Karpas-422 (cell line): ENCODE measurements at regions not wholly inside any gene's neighbourhood (a gene's known extent, or its start where the extent isn't known, plus 50 kb on each side); places are given as distances from the start of the nearest gene placed in this dataset.
A peak's percentile ranks its signal among the peaks of the same experiment; 100 is the strongest.
"Not testable (repeated sequence)": the region's sequence is repeated elsewhere in the genome, so short reads cannot be mapped to it uniquely, and the experiment has no call there.

Experiments used
- DNase-seq: peaks from one replicate; pipeline ENCODE4 v3.0.0-alpha.2; 2015
- H2AFZ ChIP-seq: fragments of 200-600 bp; sonication (generic); 2 replicates; pipeline ENCODE4 v1.6.1; 2014; ENCODE audit warnings: antibody characterized with exemption, low read length, mixed read lengths
- H3K27ac ChIP-seq: fragments of 200-600 bp; sonication (generic); 2 replicates; pipeline ENCODE4 v1.5.1; 2014; ENCODE audit warnings: mild to moderate bottlenecking, low read length, moderate library complexity
- H3K27me3 ChIP-seq: fragments of 200-600 bp; sonication (generic); 2 replicates; pipeline ENCODE4 v1.6.1; 2014; ENCODE audit warnings: low read length, mixed read lengths
- H3K36me3 ChIP-seq: fragments of 200-600 bp; sonication (generic); 2 replicates; pipeline ENCODE4 v1.6.1; 2014; ENCODE audit warnings: low read length, mixed read lengths; ENCODE audit not compliant: insufficient read depth
- H3K4me1 ChIP-seq: fragments of 200-600 bp; sonication (generic); 2 replicates; pipeline ENCODE4 v1.6.1; 2014; ENCODE audit warnings: mild to moderate bottlenecking, low read length, mixed read lengths
- H3K4me2 ChIP-seq: fragments of 200-600 bp; sonication (generic); 2 replicates; pipeline ENCODE4 v1.6.1; 2014; ENCODE audit warnings: low read length, low read depth, mild to moderate bottlenecking; ENCODE audit not compliant: poor library complexity, severe bottlenecking
- H3K4me3 ChIP-seq: fragments of 200-600 bp; sonication (generic); 2 replicates; pipeline ENCODE4 v1.5.1; 2014; ENCODE audit warnings: mild to moderate bottlenecking, antibody characterized with exemption, low read length, mixed read lengths
- H3K79me2 ChIP-seq: fragments of 200-600 bp; sonication (generic); 2 replicates; pipeline ENCODE4 v1.6.1; 2014; ENCODE audit warnings: mild to moderate bottlenecking, low read length, mixed read lengths
- H3K9ac ChIP-seq: fragments of 200-600 bp; sonication (generic); 2 replicates; pipeline ENCODE4 v1.6.0; 2014; ENCODE audit warnings: low read length
- H3K9me2 ChIP-seq: fragments of 200-600 bp; sonication (generic), shearing (Covaris generic); replicated peaks from 2 replicates; pipeline ENCODE4 v1.6.0; 2014; ENCODE audit warnings: mild to moderate bottlenecking, low read length, moderate library complexity; ENCODE audit not compliant: insufficient read depth
- H3K9me3 ChIP-seq: fragments of 300-700, 200-600 bp; sonication (generic); 2 replicates; pipeline ENCODE4 v1.6.1; 2014; ENCODE audit warnings: low read length, mixed read lengths
- H4K20me1 ChIP-seq: fragments of 200-600 bp; sonication (generic); 2 replicates; pipeline ENCODE4 v1.6.1; 2014; ENCODE audit warnings: mild to moderate bottlenecking, antibody characterized with exemption, low read length, low read depth; ENCODE audit not compliant: insufficient read depth

DNA sequence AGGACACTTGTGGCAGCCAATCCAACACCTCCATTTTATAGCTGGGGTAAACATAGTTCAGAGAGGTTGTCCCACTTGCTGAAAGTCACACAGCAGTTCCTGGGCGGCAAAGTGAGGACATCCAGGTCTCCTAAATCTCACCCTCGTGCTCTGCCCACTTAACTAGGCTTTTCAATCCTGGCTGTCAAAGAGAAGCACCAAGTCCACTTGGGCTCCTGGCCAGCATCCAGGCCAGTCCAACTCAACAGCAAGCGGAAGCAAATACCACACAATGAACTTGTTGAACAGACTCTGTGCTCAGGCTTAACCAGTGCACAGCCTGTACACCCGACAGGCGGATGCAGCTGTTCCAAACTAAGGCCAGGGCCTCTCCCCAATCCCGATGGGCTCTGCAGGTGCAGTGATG lies 60.4 kb upstream of the SPN start:
- Histone ChIP-seq H3K79me2 (peaks cover 79% of the 10 kb centered on the region), H3K27ac (peak overlapping the region; percentile 64), H3K4me2 (peak overlapping the region; percentile 69), H4K20me1 (peaks cover 14% of the 10 kb centered on the region; the same call in 1 of the 2 replicates), H3K4me1 (peaks cover 68% of the 10 kb centered on the region)
- not testable (repeated sequence) for DNase-seq, H3K9me3 ChIP-seq, H2AFZ ChIP-seq, H3K27me3 ChIP-seq, H3K4me3 ChIP-seq, H3K9me2 ChIP-seq, H3K9ac ChIP-seq, H3K36me3 ChIP-seq

DNA sequence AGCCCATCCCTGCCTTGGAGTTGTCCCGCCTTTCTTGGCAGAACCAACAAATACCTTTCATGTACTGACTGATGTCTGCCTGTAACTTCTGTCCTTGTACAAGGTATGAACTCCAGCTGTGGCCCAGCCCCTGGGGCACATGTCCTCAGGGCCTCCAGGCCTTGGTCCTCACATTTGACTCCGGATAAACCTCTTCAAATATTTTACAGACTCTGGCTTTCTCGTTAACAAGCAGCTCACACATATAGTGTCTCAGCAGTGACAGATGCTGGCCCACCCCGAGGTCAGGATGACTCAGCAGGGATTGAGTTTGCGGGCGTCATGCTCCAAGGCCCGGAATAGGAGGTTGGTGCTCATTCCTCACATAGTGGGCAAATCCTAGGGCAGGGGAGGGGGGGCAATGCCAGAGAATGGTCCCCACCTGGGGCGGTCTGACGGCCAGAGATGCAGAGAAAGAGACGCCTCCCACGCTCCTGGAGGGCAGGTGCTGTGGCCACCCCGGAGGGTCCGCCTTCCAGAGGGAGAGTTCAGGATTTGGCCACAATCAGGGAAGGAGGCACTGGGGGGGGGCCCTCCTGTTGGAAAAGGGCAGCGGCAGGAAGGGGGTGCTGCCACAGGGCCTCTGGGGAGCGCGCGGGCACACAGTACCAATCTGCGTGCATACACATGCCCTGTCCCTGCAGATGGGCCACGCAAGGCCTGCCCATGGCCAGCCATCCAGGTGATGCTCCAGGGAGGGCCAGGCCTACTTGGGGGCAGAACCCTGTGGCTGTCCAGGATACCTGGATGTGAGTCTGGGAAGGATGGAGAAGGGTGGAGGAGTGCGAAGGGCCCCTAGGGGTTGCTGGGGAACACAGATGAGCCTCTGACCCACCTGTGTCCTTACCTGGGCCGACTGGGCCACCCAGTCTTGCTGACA lies 58.2 kb upstream of the SPN start:
- H3K4me1 ChIP-seq: peaks cover 64% of the 10 kb centered on the region
- DNase-seq: peak; percentile 42
- not testable (repeated sequence) for H2AFZ ChIP-seq, H3K9ac ChIP-seq, H3K4me2 ChIP-seq, H3K36me3 ChIP-seq, H3K9me2 ChIP-seq, H3K27me3 ChIP-seq, H3K4me3 ChIP-seq, H3K9me3 ChIP-seq
- H3K79me2 ChIP-seq: peaks cover 77% of the 10 kb centered on the region
- peak overlapping the region; percentile 45 for H3K27ac ChIP-seq
- peaks cover 10% of the 10 kb centered on the region; the same call in 1 of the 2 replicates for H4K20me1 ChIP-seq

DNA sequence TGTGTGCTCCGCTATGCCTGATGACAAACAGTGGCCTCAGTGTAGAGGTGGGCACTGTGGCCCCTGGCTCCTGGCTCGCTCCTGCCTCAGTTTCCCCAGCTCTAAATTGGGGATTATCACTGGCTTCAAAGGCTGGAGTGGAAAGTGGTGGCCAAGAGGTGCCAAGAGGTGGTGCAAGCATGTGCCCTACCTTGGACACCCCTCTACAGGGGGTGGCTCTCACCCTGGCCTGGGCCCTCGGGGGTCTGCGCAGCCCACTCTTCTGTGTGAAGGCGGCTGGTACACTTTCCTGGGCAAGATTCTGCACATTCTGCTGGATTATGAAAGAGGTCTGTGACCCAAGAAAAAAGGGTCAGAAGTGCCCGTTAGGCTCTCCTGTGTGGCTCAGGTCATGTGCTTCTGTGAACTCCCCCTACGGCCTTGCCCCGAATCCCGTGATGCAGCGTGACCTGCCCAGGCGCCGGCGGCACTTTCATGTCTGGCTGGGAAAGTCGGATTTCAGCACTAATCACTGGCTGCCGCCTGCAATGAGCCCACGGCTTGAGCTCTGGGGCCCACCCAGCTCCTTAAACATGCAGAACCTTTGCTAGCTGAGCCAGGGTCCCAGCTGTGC lies 57.3 kb upstream of the SPN start:
- H2AFZ ChIP-seq, H3K9me3 ChIP-seq, DNase-seq, H4K20me1 ChIP-seq, H3K4me2 ChIP-seq, H3K27ac ChIP-seq, H3K27me3 ChIP-seq, H3K4me3 ChIP-seq, H3K9me2 ChIP-seq, H3K36me3 ChIP-seq, H3K9ac ChIP-seq: not testable (repeated sequence)
- Histone ChIP-seq H3K79me2 (peaks cover 72% of the 10 kb centered on the region), H3K4me1 (peaks cover 60% of the 10 kb centered on the region)

DNA sequence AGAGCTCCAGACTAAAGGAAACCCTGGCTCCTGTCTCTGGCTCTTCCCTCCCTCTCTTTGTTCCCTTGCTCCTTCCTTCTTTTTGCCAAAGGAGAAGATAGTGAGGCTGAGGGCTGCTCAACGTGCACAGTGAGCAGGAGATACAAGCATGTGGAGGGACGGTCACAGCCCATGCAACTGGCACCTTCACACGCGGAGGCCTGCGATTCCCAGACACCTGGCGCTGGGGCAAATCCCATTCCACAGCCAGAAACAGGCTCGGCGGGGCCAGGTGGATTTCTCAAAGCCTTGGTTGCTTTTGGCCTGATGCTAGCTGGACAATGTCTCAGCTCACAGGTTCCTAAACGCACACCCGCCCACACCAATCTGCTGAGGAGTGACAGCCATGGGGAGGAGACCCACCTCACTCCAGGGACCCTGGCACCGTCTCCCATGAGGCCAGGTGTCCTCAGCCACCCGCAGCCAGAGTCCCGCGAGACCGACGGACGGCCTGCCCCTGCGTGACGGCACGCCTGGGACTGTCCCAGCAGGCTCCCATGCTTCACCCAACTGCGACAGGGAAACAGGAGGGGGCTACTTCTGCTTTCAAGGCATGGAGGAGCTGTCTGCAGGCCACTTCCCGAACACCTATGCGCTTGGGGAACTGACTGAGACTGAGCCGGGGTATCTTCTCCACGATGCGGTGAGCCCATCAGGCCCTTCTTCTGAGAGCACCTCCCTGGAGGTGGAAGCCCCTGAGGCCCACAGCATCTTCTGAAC lies 56.2 kb upstream of the SPN start:
- H3K4me2 ChIP-seq, H3K4me3 ChIP-seq, H3K27me3 ChIP-seq, H2AFZ ChIP-seq, H3K9ac ChIP-seq, H3K9me3 ChIP-seq, H3K27ac ChIP-seq, H3K36me3 ChIP-seq, DNase-seq, H4K20me1 ChIP-seq, H3K9me2 ChIP-seq: not testable (repeated sequence)
- Histone ChIP-seq H3K4me1 (peaks cover 54% of the 10 kb centered on the region), H3K79me2 (peaks cover 71% of the 10 kb centered on the region)

DNA sequence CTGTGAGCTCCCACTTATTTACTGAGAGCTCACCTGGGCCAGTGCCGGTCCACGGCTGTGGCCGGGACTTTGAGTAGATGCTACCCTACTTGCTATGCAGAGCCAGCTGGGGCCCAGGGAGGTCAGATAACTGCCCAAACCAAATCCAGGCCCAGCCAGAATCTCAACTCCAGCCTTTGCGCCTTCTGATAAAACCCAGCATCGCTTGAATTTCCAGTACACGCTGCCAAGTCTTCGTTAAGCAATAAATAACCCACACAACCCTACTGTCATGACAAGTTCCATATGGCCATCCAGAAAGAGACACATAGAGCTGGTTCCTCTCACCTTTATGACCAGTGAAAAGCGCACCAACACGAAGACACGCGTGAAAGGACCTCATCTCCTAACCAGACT lies 55.6 kb upstream of the SPN start:
- not testable (repeated sequence) for H3K9ac ChIP-seq, H3K9me3 ChIP-seq, H3K27ac ChIP-seq, DNase-seq, H3K4me3 ChIP-seq, H3K9me2 ChIP-seq, H3K27me3 ChIP-seq, H3K36me3 ChIP-seq, H4K20me1 ChIP-seq, H2AFZ ChIP-seq
- Histone ChIP-seq H3K4me2 (peak overlapping the region; percentile 2), H3K79me2 (peaks cover 67% of the 10 kb centered on the region), H3K4me1 (peaks cover 48% of the 10 kb centered on the region)

DNA sequence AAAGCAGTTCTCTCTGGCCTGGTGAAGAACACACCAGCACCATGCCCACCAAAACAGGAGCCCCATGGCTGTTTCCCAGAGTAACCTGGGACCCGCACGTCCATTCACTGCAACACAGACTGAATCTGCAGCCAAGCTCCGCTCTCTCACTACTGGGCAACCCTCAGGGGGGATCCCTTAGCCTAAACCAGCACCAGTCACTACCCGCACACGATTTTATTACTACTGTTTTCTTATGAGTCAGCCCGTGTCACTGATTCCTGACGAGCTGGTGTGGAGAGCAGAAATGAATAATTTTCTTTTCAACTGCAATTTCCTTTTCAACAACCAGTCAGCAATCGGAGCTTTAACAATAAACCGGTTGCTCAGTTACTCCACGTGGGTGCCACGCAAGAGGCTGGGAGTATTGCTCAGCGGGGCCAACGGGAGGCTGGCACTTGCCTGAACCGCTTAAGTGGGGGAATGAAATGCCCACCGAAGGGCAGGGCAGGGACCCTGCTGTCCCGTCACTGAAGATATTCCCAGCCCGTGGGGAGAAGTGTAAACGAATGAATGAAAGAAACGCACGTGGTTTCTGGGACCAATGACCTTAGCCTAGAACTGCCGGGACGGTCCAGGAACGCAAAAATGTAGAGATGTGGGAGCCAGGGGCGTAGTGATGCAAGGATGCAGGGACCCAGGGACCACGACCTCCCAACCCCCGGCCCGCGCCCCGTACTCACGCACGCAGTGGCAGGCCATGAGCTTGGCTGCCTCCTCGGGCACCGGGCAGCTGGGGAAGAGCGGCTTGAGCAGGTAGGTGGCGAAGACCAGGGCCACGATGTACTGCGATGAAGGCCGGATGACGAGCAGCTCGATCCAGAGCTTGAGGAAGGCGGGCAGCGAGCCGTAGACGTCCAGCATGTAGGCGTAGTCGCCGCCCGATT lies 50.4 kb upstream of the SPN start:
- not testable (repeated sequence) for H3K27me3 ChIP-seq, H3K9me3 ChIP-seq, H4K20me1 ChIP-seq, H3K9me2 ChIP-seq, H2AFZ ChIP-seq, H3K36me3 ChIP-seq
- H3K4me1 ChIP-seq: peaks cover 15% of the 10 kb centered on the region
- H3K79me2 ChIP-seq: peaks cover 36% of the 10 kb centered on the region
- peak overlapping the region; percentile 76; the same call in 1 of the 2 replicates for H3K27ac ChIP-seq
- H3K9ac ChIP-seq: peak overlapping the region; percentile 88
- peak overlapping the region; percentile 76 for H3K4me2 ChIP-seq
- H3K4me3 ChIP-seq: peak overlapping the region; percentile 82
- peak; percentile 59 for DNase-seq
